Stimulated activated naive CD4-positive, alpha-beta T cell treated with Interleukin-2 at 50 U/mL for 16 hours (primary cell): ENCODE measurements at regions not wholly inside any gene's neighbourhood (a gene's known extent, or its start where the extent isn't known, plus 50 kb on each side); places are given as distances from the start of the nearest gene placed in this dataset.

Experiments used
- DNase-seq: peaks from one replicate; lab custom pipeline; 2025; lab: John Stamatoyannopoulos, UW

DNA sequence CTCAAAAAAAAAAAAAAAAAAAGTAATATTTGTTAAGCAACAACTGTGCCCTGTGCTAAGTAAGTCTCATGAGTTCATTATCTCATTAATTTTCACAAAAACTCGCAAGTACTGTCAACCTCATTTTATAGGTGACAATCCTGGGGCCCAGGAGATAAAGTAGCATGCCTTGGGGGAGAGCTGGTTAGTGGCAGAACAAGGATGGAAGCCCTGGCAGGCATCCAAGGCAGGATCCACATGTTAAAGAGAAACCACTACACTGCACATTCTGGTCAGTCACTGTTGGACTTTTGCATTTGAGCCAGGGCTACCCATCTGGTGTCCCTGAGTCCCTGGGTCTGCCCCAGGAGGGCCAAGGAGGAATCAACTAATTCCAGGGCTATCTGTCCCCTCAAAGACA, 54.6 kb downstream of the ZFP36L2 start:
- no peak for DNase-seq

DNA sequence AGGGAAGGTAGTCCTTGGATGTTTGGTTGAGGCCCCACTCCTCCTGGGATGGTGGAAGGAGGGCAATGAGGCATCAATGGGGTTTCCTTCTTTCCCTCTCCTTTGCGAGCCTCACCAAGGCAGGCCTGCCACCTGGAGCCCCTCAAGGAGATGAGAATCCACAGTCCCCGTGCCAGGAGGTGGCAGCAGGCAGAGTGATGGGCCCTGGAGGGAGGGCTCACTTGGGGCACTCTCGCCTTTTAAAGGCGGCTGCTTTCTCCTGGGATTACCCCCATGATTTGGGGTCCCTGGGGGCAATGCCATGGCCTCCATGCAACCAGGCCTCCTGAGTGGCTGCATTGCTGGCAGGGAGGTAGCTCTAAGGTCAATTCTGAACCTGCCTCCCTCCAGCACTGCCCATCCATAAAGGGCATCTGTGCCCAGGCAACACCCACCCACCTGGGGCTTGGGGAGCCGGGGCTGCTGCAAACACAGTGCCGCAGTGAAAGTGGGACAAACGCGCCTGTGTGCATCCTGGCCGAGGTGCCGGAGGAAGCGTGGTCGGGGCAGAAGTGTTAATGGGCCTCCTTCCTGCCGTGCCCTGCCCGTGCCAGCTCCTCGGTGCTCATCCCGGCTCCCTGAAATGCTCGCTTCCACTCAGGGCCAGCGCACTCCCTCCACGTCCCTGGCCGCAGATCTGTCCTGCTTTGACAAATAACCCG, 55.9 kb downstream of the ZFP36L2 start:
- no peak for DNase-seq

DNA sequence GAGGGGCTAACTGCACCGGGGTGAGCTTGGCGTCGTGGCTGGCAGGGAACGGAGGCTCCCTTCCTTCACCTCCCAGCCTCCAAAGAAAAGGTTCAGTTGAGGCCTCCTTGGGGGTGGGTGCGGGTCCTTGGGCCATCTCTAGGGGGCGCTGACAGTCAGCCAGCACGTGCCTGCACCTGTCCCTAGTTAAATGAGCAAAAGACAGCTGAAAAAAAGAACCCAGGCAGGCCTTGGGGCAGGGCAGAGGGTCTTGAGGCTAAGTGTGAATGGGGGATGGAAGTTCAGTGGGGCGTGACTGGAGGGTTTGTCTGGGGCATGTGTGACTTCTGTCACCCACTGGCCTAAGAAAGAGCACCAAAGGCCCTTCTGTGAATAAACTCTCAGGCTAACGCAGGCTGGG, 56.4 kb downstream of the ZFP36L2 start:
- peak; percentile 53 for DNase-seq

DNA sequence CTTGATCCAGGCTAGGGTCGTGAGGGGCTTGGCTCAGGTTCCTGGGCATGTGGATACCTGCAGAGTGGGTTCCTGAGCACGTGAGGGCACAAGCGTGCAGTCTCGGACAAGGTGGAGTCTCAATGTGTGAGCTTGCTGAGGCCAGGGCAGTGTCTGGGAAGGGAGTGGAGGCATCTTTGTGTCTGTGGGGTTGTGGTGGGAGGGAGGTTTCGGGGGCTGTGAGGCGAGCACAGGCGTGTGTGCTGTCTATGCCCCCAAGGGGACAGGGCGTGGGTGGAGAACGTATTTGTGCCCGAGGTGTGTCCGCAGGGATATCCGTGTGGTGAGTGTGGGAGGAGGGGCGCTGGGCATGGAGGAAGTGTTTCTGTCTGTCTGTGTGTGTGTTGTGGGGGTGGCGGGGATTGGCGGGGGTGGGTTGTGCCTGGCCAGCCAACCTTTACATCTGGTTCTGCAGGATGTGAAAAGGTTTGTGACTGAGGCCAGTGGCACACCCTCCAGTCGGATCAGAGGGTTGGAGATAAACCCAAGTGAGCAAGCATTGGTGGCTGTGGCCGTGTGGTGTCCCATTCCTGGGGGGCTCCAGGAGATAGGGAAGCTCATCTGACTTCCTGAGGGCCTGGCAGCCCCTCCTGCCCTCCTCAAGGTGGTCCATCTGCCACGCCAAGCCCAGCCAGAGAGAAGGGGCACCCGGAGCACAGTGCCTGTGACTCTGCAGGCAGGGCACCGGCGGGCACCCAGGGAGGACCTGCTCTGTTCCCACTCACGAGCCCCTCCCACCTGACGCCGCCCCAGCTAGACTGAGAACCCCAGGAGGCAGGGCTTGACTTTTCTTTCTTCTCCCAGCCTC, 57.1 kb downstream of the ZFP36L2 start:
- no peak for DNase-seq

DNA sequence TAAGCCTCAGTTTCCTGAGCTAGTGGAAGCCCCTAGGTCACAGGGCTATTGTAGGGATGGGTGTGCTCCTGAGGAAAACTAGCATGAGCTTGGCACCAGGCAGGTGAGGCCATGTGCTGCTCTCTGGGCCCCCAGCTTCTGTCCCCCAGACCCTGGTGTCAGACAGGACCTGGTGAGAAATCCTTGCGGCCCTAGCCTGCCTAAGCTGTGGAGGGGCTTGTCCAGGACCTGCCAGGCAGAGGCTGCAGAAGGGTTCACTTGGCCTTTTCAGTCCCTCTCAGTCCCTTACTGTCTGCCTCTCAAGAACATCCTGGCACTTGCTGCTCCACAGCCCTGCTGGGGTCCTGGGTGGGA, 58.4 kb downstream of the ZFP36L2 start:
- DNase-seq = no peak

DNA sequence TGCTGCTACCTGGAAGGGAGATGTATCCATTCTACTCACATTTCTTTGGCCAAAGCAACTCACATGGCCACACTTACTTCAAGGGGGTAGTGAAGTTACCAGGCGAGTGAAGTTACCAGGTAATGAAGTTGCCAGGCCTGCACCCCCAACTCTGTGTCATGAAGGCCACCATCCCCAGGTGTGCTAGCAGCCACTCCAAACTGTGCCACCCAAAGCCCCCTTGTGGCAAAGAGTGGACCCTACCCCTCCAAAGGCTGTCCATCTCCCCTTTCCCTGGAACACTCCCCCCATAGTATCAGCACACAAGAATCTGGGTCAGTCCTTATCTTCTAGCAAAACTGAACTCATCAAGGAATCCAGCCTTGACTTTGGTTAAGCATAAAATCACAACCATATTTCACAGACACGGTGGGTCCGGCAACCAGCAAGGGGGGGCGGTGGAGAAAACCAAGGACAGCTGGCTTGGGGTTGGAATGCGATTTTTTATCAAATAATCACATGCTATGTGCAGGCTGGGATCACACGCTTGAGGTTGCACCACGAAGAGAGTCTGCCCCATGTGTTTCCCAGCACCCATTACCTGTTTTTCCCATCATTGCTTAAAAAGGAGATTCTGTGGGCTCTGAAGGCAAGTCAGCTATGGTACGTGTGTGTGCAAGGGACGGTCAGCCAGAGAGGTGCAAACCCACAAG, 60.9 kb downstream of the ZFP36L2 start:
- DNase-seq = no peak

DNA sequence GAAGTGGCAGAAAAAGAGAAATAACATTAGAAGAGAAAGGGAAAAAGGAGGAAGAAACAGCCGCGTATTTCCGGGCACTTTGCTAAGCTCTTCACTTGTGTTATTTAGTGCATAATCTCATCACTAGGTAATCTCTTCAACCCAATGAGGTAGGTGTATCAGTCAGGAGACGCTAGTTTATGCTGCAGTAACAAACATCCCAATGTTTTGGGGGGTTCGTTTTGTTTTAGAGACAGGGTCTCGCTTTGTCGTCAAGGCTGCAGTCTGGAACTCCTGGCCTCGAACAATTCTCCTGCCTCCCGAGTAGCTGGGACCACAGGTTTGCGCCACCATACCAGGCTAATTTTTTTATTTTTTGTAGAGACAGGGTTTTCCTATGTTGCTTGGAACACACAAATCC, 61.7 kb downstream of the ZFP36L2 start:
- no peak for DNase-seq

DNA sequence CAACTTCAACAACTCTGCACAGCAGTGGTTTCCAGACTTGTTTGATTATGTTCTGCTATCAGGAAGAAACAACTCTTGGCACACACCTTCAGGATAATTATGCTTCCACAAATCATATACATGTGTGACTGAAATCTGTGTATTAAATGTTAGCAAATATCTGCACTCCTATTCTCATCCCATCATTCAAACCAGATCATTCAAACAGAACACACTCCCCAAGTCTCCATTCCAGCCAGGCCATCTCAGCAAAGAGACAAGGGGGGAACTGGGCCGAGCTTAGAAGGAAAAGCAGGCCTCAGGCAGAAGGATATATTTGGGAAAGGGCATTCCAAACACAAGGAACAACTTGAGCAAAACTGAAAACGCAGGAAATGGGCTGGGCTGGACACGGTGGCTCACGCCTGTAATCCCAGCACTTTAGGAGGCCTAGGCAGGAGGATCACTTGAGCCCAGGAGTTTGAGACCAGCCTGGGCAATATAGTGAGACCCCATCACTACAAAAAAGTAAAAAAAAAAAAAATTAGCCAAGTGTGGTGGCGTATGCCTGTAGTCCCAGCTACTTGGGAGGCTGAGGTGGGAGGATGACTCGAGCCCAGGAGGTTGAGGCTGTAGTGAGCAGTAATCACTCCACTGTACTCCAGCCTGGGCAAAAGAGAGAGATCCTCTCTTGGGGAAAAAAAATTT, 62.7 kb downstream of the ZFP36L2 start:
- DNase-seq = no peak

DNA sequence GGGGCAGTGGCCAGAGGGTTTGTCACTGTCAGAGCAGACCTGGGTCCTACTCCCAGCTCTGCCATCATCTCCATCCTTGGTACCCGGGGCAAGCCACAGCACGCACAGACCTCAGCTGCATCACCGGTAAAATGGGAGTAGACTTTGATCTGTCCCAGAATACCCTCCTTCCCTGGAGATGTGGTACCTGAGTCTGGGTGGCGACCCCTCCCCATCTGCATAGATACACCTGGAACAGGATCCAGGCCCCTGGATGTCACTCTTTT, 64.0 kb downstream of the ZFP36L2 start:
- no peak for DNase-seq

DNA sequence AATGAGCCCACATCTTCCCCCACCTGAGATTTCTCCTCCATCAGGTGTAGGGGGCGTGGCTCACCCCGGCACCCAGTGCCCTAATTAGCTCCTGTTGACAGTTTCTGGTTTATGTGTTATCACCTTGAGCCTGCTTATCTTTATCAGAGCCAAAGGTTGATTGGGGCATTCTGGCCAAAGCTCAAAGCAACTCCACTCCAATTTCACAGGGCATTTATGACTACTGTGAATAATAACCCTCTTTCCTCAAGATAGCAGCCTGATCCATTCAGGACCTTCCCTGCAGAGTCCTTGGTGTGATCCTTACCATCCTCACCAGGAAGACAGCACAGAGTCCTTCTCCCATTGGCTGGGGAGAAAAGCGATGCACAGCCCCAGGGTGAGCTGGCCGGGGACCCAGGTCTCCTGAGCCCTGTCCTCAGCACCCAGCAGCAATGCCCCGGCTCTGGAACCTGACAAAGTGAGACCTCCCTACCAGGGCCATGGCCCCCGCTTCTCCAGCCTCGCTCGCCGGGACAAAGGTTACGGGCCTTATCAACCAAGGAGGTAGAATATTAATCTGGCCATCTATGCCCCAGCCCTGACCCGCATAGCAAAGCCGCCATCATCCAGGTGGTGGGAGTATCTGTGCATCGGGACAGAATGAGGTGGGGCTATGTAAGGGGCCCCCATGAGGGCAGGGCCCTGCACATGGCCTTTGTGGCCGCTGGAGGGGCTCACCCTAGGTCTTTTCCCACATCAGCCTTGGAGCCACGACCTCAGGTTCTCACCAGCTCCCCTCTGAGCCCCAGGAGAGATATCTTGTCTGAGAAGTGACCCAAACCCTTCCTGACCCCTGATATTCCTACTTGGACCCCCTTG, 64.5 kb downstream of the ZFP36L2 start:
- DNase-seq = no peak

DNA sequence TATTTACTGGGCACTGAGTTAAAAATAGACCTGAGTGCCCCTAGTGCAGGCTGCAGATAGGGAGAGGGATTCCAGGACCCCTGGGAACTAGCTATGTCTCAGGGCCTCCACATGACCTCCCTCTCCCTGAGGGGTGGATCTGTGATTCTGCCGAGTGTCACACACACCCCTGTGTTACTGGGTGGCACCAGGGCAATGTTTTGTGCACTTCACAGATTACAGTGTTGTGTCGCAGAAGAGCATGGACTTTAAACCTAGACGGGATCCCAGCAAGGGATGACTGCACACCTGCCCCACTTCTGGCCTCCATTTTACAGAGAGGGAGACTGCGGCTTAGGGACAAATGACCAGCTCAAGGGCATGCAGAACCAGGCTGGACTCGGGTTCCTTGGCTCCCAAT, 65.6 kb downstream of the ZFP36L2 start:
- DNase-seq = no peak

DNA sequence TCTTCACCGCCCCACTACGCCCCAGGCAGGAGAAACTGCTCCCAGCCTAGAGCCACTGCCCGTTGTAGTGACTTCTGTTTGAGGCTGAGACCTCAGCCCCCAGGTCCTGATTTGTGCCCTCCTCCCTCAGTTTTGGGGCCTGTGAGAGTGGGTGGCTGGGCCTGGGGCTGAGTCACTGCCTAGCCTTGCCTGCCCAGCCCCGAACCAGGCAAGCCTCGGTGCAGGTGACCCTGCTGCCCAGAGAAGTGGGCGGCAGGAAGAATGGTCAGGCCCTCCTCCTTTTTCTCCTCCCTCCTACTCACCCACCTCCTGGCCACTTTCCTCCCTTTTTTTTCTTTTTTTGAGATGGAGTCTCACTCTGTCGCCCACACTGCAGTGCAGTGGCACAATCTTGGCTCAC, 66.6 kb downstream of the ZFP36L2 start:
- peak; percentile 26 for DNase-seq

DNA sequence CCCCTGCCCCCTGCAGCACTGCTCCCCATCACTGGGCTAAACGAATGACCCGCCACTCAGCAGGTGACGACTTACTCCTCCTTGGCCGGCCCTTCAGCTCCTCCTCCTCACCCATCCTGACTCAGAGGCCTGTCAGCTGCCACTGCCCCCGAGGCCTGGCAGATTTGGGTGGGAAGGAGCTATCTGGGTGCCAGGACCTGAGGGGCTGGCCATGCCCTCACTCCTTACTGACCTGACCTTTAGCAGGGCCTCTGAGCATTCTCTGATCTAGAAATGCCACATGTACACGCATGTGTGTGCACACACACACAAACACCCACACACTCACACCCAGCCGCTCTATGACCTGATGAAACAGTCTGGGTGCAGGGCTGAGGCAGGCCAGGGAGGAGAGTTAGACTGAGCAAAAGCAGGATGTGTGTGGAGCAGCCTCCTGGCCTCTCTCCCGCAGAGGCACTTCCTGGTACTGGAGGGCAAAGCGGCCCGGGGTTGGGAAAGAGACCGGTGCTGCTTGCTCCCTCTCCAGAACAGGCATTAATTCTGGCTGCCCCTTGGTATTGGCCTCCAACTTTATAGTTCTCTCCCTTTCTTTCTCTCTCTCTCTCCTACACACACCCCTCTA, 68.0 kb downstream of the ZFP36L2 start:
- peak; percentile 51 for DNase-seq

DNA sequence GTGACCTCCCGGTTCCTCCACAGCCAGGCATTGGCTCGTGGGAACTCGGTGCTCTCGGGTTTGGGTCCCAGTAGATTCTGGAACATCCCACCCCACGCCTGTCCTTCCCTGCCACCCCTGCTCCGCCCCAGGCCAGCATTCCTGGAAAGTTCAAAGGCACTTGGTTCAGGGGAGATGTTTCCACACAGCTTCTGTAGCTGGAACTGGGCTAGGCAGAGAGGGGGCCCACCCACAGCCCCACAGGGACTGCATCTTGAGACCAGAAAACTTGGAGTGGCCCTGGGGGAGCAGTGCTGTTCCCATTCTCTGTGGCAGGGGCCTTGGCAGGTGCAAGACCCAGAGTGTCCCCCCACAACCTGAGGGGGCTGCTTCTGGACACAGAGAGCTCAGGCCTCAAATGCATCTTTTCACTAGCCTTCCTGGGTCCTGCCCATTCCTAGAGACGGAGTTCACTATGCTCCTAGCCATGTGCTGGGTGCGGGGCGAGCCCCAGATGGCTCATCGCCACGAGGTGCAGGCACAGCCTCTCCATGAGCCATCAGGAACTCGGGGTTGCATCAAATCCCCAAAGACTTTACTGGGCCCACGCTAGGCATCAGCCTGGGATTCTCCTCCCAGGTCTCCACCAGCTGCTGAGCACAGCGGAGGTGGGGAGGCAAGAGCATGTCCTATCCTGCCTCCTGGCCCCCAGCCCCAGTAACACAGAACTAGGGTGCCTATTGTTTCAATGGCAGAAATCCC, 68.7 kb downstream of the ZFP36L2 start:
- DNase-seq = no peak

DNA sequence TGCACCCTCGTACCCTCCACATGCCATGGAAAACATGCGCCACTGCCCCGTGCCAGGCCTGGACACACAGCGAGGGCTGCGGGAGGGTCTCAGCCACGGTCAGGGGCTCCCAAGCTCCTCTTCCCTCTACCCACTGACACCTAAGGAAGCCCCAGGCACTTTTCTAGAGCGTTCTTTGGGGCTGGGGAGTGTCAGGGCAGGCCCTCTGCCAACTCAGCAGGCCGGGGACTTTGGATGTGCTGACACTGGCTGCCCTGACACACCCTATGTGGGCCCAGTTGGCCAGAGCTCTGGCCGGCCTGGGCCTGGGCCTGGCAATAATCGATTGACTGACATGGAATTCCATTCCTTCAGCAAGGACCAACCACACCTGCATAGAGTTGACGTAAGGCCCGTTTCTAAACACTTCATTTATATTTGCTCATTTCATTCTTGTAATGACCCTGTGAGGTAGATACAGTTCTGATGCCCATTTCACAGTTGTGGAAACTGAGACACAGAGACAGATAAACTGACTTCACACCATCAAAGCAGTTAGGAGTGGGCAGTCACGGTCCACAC, 70.5 kb downstream of the ZFP36L2 start:
- no peak for DNase-seq

DNA sequence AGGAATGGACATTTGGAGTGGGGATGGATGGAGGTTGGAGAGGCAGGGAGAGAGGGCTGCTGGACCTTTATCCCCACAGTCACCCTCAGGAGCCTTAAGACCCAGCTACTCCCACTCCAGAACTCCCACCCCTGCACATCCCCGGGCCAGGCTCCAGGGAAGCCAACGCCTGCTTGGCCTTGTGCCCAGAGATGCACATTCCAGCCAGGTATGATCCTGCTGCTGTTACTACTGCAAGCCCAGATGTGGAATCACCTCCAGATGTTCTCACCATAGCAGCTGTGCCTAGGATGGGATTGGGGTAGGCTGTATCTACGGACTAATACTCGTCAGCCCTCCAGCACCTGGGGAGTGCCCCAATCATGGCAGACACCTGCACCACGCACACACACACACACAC, 71.7 kb downstream of the ZFP36L2 start:
- no peak for DNase-seq

DNA sequence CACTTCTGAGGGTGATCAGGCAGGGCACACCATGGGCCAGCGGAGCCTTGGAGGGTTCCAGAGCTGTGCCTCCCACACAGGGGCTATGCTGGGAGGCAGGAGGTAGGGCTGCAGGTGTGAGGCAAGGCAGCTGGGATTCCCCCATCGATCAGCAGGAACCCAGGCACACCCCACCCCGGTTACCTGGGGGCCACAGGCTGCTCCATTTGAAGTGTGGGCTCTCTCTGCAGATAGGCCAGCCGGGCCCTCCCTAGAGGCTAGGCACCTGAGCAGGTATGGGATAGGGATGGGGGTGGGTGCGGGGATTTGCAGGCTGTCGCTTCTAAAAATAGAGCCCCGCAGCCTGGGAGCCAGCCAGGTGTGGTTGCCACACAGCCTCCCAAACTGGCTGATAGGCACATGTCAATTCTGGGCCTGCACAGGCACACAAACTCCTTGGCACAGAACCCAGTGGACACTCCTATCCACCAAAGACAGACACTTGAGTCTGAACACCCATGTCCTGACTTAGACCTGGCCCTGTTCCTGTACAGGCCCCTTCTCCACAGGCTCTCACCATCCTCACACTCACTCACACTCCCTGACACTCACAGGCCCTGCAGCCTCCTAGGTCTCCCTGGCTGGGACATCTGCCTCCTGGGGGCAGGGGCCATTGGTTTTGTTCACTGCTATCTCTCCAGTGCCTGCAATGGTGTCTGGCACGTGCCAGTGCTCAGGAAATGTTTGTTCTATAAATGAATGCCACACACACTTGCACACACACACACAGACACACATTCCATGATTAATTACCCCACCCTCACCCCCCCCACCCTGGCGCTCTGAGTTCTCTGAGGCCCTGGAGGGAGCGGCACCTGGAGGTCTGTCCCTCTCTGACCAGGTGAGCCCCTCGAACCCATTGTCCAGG, 73.4 kb downstream of the ZFP36L2 start:
- no peak for DNase-seq

DNA sequence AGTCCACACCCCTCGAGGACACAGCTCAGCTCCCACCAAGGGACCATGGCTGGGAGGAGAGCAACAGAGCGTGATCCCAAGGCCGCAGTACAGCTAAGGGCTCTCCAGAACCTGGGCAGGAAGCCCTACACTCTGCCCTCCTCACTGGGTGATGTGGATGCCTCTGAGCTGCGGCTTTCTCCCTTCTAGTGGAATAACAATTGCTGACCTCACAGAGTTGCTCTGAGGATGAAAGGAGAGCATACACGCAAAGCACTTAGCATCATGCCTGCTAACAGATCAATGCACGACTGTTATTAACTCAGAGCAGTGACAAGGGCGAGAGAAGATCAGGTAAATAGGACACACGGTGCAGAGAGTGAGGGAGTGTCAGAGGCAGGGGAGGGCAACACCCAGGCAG, 74.2 kb downstream of the ZFP36L2 start:
- DNase-seq = no peak

DNA sequence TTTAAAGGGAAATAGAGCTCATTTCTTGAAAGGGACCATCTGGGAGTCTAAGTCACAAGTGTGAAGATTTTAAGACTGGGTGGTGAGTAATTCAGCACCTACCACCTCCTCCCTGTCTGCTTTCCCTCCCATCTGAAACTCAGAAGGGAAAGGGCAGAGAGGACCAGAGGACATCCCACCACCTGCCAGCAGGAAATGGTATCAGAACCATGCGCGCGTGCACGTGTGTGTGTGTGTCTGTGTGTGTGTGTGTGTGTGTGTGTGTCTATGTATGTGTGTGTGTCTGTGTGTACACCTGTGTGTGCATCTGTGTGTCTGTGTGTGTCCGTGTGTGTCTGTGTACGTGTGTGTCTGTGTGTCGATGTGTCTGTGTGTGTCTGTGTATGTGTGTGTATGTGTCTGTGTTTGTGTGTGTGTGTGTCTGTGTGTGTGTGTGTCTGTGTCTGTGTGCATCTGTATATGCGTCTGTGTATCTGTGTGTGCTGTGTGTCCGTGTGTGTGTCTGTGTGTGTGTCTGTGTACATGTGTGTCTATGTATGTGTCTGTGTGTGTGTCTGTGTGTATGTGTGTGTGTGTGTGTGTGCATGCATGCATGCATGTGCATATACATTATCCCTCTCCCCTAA, 76.8 kb downstream of the ZFP36L2 start:
- DNase-seq = peak; percentile 29
